ENCODE measurements at regions not wholly inside any gene's neighbourhood (a gene's known extent, or its start where the extent isn't known, plus 50 kb on each side); places are given as distances from the start of the nearest gene placed in this dataset.

- TF ChIP-seq EZH2 (IDR thresholded peaks at IDR 0.05) (no peak), POLR2AphosphoS5 (IDR thresholded peaks at IDR 0.05; ENCODE audit: borderline replicate concordance, low read depth, low read length) (no peak), FOXP2 (optimal IDR thresholded peaks at IDR 0.05; ENCODE audit: control extremely low read depth, extremely low read length, insufficient read depth) (no peak)
These were observed 1731.5 kb upstream of the FLRT2 start for GRCh38 chr14:83798421-83798820.
